RWPE2 (cell line): ENCODE measurements at regions not wholly inside any gene's neighbourhood (a gene's known extent, or its start where the extent isn't known, plus 50 kb on each side); places are given as distances from the start of the nearest gene placed in this dataset.

Source experiments
- ATAC-seq: fragments of 200-7000 bp; cut with Tn5 transposase; 3 replicates; pipeline ENCODE4 v1.9.1; 2021; ENCODE audit warnings: low read depth
- DNase-seq: peaks from one replicate; pipeline ENCODE4 v3.0.0-alpha.2; 2020; ENCODE audit warnings: low spot score
- H3K27ac ChIP-seq: fragments of 450-650 bp; 2 replicates; pipeline ENCODE4 v1.5.1; 2017; ENCODE audit warnings: mild to moderate bottlenecking; ENCODE audit not compliant: poor library complexity, severe bottlenecking
- H3K27me3 ChIP-seq: fragments of 250-450 bp; sonication (Bioruptor Pico); 2 replicates; pipeline ENCODE4 v1.5.1; 2021; ENCODE audit warnings: mild to moderate bottlenecking, moderate library complexity; ENCODE audit not compliant: insufficient read depth, poor library complexity, severe bottlenecking
- H3K36me3 ChIP-seq: fragments of 250-450 bp; sonication (Bioruptor Pico); 2 replicates; pipeline ENCODE4 v1.5.1; 2020; ENCODE audit warnings: low read depth, mild to moderate bottlenecking, moderate library complexity
- H3K4me1 ChIP-seq: fragments of 250-450 bp; sonication (Bioruptor Pico); 2 replicates; pipeline ENCODE4 v1.5.1; 2021; ENCODE audit warnings: mild to moderate bottlenecking, moderate library complexity; ENCODE audit not compliant: insufficient read depth, poor library complexity, severe bottlenecking
- H3K4me3 ChIP-seq: fragments of 250-450 bp; sonication (Bioruptor Pico); 2 replicates; pipeline ENCODE4 v1.5.1; 2021; ENCODE audit warnings: mild to moderate bottlenecking, moderate library complexity; ENCODE audit not compliant: severe bottlenecking
- H3K9me3 ChIP-seq: fragments of 250-450 bp; sonication (Bioruptor Pico); 2 replicates; pipeline ENCODE4 v1.5.1; 2021; ENCODE audit warnings: mild to moderate bottlenecking, moderate library complexity; ENCODE audit not compliant: severe bottlenecking
- TF ChIP-seq, protein P1 (sequence below): fragments of 450-650 bp; IDR thresholded peaks from one replicate; pipeline ENCODE4 v1.5.1; 2017; ENCODE audit warnings: mild to moderate bottlenecking, moderate library complexity; ENCODE audit not compliant: poor library complexity, severe bottlenecking

DNA sequence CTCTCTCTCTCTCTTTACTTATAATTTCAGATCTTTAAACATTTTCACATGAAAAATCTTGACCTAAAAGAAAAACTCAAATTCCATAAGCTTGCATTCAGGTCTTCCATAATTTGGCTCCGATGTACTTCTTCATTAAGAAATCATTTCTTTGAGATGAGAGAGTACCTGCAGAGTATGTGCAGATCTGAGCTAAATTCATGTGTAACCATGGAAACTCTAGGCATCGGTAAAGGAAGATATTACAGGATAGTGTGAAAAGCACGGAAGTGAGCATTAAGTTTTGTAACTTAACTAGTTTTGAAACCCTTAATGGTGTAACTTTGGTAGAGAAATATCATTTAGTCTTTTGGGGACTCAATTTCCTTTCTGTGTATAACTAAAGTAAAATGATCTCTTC lies 295.9 kb upstream of the SOX4 start:
- H3K9me3 ChIP-seq, result no peaks in the 10 kb centered on the region
- TF ChIP-seq, protein P1, sequence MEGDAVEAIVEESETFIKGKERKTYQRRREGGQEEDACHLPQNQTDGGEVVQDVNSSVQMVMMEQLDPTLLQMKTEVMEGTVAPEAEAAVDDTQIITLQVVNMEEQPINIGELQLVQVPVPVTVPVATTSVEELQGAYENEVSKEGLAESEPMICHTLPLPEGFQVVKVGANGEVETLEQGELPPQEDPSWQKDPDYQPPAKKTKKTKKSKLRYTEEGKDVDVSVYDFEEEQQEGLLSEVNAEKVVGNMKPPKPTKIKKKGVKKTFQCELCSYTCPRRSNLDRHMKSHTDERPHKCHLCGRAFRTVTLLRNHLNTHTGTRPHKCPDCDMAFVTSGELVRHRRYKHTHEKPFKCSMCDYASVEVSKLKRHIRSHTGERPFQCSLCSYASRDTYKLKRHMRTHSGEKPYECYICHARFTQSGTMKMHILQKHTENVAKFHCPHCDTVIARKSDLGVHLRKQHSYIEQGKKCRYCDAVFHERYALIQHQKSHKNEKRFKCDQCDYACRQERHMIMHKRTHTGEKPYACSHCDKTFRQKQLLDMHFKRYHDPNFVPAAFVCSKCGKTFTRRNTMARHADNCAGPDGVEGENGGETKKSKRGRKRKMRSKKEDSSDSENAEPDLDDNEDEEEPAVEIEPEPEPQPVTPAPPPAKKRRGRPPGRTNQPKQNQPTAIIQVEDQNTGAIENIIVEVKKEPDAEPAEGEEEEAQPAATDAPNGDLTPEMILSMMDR, result no peak
- no peak overlapping the region for H3K27ac ChIP-seq
- DNase-seq (no peak), ATAC-seq (no peak)
- H3K36me3 ChIP-seq, result no peaks in the 10 kb centered on the region
- H3K4me3 ChIP-seq, result no peak overlapping the region
- no peaks in the 10 kb centered on the region for H3K4me1 ChIP-seq
- H3K27me3 ChIP-seq, result no peaks in the 10 kb centered on the region

DNA sequence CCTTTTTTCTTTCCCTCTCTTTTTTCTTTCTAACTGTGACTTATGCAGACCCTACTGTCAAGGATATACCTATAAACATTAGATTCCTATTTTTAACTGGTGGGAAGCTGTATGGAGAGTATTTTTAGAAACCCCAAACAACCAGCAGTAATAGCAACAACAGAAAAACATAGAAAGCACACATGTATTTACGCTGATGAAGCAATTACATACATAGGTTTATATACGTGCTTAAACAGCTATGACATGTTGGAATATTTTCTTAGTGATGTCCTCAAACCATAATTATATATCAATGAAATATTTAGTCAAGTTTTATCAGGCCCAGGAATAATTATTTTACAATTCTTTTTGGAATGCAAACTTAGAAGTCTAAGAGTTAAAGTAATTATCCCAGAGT lies 294.3 kb upstream of the SOX4 start:
- Histone ChIP-seq H3K4me3 (no peak overlapping the region), H3K27me3 (no peaks in the 10 kb centered on the region), H3K36me3 (no peaks in the 10 kb centered on the region), H3K27ac (no peak overlapping the region), H3K4me1 (no peaks in the 10 kb centered on the region), H3K9me3 (peaks cover 3% of the 10 kb centered on the region)
- TF ChIP-seq, protein P1, result no peak
- no peak for ATAC-seq
- no peak for DNase-seq

DNA sequence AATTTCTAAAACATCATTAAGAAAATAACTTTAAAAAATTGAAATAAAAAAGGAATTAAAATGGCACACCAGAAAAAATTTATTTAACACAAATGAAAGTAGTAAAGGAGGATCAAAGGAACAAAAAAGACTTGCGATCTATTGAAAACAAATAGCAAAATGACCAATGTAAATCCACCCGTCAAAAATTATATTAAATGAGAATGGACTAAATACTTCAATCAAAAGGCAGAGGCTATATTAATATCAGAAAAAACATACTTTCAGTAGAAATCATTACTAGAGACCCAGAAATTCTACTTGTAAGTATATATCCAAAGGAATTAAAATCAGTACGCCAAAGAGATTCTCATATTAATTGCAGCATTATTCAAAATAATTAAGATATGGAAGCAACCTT lies 293.1 kb upstream of the SOX4 start:
- H3K27me3 ChIP-seq, result no peaks in the 10 kb centered on the region
- H3K27ac ChIP-seq, result no peak overlapping the region
- DNase-seq (no peak), ATAC-seq (no peak)
- TF ChIP-seq, protein P1, result no peak
- H3K9me3 ChIP-seq, result peaks cover 3% of the 10 kb centered on the region
- no peaks in the 10 kb centered on the region for H3K36me3 ChIP-seq
- no peak overlapping the region for H3K4me3 ChIP-seq
- H3K4me1 ChIP-seq, result no peaks in the 10 kb centered on the region

DNA sequence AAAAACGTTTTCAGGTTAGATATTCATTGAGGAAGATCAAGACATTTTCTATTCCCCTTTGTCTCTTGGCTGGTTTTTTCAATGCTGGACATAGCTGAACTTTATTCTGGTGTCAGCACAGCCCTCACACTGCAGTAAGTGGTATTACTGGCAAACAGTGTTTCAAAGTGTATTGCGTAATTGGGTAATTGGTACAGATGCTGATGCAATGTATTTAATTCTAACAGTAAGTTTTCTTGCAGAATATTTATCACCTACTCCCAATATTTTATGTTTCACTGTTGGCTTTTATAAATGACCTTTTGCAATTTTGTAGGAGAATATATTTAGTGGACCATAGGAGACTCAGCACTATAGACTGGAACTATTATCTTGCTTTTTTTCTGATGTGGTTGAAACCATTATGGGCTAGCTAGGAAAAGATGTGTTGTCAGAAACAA lies 287.6 kb upstream of the SOX4 start:
- peak; percentile 55; the same call in 2 of the 3 replicates for ATAC-seq

DNA sequence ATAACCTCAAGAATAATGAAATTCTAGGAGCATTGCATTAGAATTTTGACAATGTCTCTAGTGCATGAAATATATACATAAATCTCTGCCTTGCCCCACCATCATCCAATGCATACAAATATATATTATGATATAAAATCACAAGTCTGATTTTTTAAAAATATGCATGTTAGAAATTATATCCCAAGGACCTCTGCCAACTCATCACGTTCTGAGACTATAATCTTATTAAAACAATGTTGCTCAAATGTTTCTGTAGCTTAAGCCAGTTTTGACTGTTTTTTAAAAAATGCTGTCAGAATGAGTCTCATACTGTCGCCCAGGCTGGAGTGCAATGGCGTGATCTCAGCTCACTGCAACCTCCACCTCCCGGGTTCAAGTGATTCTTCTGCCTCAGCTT lies 287.0 kb upstream of the SOX4 start:
- Histone ChIP-seq H3K9me3 (peaks cover 3% of the 10 kb centered on the region), H3K27me3 (no peaks in the 10 kb centered on the region), H3K4me3 (no peak overlapping the region), H3K36me3 (no peaks in the 10 kb centered on the region), H3K4me1 (peaks cover 4% of the 10 kb centered on the region), H3K27ac (no peak overlapping the region)
- ATAC-seq, result no peak
- TF ChIP-seq, protein P1, result no peak
- DNase-seq, result no peak

More for the DNA sequence above, 287.6 kb upstream of the SOX4 start:
- Histone ChIP-seq H3K27ac (no peak overlapping the region), H3K9me3 (peaks cover 3% of the 10 kb centered on the region), H3K27me3 (no peaks in the 10 kb centered on the region), H3K4me1 (peaks cover 4% of the 10 kb centered on the region), H3K36me3 (no peaks in the 10 kb centered on the region), H3K4me3 (no peak overlapping the region)
- TF ChIP-seq, protein P1, result peak; percentile 4
- no peak for DNase-seq
